GM23338 (cell line): ENCODE measurements at regions not wholly inside any gene's neighbourhood (a gene's known extent, or its start where the extent isn't known, plus 50 kb on each side); places are given as distances from the start of the nearest gene placed in this dataset.

Experiments used
- CREB1 ChIP-seq: fragments of 250-450 bp; sonication (Bioruptor Pico); IDR thresholded peaks from 2 replicates; pipeline ENCODE4 v1.5.0; 2020; ENCODE audit warnings: low read depth, mild to moderate bottlenecking, moderate library complexity
- EZH2 ChIP-seq: fragments of 200-600 bp; sonication (generic); IDR thresholded peaks from one replicate; pipeline ENCODE4 v1.8.0; 2017; ENCODE audit warnings: antibody characterized with exemption, mild to moderate bottlenecking, low read depth; ENCODE audit not compliant: unreplicated experiment
- EZH2phosphoT487 ChIP-seq: fragments of 200-600 bp; sonication (generic); IDR thresholded peaks from one replicate; pipeline ENCODE4 v1.8.1; 2018; ENCODE audit warnings: antibody characterized with exemption; ENCODE audit not compliant: unreplicated experiment
- JUNB ChIP-seq: IDR thresholded peaks from one replicate; pipeline ENCODE4 v1.6.1; 2016; ENCODE audit warnings: antibody characterized with exemption; ENCODE audit not compliant: unreplicated experiment
- POLR2AphosphoS5 ChIP-seq: IDR thresholded peaks from 2 replicates; pipeline ENCODE4 v1.6.1; 2016; ENCODE audit warnings: antibody characterized with exemption, low read depth
- STAT1 ChIP-seq: IDR thresholded peaks from one replicate; pipeline ENCODE4 v1.6.1; 2016; ENCODE audit warnings: antibody characterized with exemption; ENCODE audit not compliant: unreplicated experiment
- TF ChIP-seq, protein P1 (sequence below), 2 experiments: fragments of 200-600 bp in 1 of 2; sonication (generic) in 1 of 2; conservative IDR thresholded peaks; 2 replicates each; pipeline versions ENCODE4 v1.5.1 to v1.6.1; 2016 to 2017; ENCODE audit warnings: antibody characterized with exemption in 2 of 2, low read depth in 2 of 2, mild to moderate bottlenecking in 2 of 2, moderate library complexity in 1 of 2
- TF ChIP-seq, protein P2 (sequence below): IDR thresholded peaks from 2 replicates; pipeline ENCODE4 v1.6.1; 2016; ENCODE audit warnings: antibody characterized with exemption
- TF ChIP-seq, protein P3 (sequence below): IDR thresholded peaks from one replicate; pipeline ENCODE4 v1.6.1; 2018; ENCODE audit warnings: antibody characterized with exemption; ENCODE audit not compliant: unreplicated experiment

DNA sequence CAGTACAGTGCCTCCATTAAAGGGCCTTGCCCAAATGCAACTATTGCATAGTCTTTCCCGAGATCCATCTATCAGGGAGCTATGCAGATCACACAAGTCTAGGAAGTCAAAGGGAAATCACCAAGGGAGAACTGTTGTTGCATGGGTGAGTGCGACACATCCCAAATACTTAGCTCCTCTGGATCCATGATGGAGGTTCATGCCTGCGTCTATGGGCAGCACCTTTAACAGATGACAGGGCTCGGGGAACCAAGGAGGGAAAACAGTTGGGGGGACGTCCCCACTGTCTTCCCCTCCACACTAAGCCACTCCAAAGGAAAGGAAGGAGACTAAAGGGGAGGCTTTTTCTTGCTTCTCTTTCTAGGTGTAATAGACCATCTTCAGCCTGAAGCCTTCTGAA is 552.8 kb upstream of the PKDCC start:
- TF ChIP-seq, protein P1, sequence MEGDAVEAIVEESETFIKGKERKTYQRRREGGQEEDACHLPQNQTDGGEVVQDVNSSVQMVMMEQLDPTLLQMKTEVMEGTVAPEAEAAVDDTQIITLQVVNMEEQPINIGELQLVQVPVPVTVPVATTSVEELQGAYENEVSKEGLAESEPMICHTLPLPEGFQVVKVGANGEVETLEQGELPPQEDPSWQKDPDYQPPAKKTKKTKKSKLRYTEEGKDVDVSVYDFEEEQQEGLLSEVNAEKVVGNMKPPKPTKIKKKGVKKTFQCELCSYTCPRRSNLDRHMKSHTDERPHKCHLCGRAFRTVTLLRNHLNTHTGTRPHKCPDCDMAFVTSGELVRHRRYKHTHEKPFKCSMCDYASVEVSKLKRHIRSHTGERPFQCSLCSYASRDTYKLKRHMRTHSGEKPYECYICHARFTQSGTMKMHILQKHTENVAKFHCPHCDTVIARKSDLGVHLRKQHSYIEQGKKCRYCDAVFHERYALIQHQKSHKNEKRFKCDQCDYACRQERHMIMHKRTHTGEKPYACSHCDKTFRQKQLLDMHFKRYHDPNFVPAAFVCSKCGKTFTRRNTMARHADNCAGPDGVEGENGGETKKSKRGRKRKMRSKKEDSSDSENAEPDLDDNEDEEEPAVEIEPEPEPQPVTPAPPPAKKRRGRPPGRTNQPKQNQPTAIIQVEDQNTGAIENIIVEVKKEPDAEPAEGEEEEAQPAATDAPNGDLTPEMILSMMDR (conservative IDR thresholded peaks at IDR 0.05; ENCODE audit: low read depth in 2 of 2): no peak
- no peak for TF ChIP-seq POLR2AphosphoS5
- TF ChIP-seq EZH2phosphoT487: no peak
- no peak for TF ChIP-seq EZH2
- TF ChIP-seq, protein P2, sequence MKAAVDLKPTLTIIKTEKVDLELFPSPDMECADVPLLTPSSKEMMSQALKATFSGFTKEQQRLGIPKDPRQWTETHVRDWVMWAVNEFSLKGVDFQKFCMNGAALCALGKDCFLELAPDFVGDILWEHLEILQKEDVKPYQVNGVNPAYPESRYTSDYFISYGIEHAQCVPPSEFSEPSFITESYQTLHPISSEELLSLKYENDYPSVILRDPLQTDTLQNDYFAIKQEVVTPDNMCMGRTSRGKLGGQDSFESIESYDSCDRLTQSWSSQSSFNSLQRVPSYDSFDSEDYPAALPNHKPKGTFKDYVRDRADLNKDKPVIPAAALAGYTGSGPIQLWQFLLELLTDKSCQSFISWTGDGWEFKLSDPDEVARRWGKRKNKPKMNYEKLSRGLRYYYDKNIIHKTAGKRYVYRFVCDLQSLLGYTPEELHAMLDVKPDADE: no peak
- TF ChIP-seq CREB1 (CRISPR knock-in tag): no peak
- no peak for TF ChIP-seq JUNB
- TF ChIP-seq, protein P3, sequence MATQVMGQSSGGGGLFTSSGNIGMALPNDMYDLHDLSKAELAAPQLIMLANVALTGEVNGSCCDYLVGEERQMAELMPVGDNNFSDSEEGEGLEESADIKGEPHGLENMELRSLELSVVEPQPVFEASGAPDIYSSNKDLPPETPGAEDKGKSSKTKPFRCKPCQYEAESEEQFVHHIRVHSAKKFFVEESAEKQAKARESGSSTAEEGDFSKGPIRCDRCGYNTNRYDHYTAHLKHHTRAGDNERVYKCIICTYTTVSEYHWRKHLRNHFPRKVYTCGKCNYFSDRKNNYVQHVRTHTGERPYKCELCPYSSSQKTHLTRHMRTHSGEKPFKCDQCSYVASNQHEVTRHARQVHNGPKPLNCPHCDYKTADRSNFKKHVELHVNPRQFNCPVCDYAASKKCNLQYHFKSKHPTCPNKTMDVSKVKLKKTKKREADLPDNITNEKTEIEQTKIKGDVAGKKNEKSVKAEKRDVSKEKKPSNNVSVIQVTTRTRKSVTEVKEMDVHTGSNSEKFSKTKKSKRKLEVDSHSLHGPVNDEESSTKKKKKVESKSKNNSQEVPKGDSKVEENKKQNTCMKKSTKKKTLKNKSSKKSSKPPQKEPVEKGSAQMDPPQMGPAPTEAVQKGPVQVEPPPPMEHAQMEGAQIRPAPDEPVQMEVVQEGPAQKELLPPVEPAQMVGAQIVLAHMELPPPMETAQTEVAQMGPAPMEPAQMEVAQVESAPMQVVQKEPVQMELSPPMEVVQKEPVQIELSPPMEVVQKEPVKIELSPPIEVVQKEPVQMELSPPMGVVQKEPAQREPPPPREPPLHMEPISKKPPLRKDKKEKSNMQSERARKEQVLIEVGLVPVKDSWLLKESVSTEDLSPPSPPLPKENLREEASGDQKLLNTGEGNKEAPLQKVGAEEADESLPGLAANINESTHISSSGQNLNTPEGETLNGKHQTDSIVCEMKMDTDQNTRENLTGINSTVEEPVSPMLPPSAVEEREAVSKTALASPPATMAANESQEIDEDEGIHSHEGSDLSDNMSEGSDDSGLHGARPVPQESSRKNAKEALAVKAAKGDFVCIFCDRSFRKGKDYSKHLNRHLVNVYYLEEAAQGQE: no peak
- TF ChIP-seq STAT1: no peak
